ENCODE measurements at regions not wholly inside any gene's neighbourhood (a gene's known extent, or its start where the extent isn't known, plus 50 kb on each side); places are given as distances from the start of the nearest gene placed in this dataset.

DNA sequence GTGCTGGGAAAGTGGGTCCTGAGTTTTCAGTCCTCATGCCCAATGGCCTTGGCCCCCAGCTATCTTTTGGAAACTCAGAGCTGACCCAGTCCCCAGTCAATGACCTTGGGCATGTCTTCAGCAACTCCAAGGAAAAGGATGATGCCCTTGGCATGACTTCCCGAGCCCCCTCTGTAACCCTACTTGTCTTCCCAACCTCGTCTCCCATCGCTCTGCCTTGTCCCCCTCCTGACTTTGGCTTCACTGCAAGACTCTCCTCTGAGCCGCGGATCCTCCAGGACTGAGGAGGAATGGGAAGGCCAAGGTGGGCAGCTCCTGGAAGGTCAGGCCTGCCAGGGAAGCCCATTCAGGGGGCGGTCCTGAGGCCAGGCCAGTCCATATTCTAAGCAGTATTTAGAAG lies 73.5 kb upstream of the MEF2A start:
- WGBS (ENCODE audit: insufficient coverage, insufficient replicate concordance, low lambda C conversion rate, missing lambda C conversion rate) = 94% methylated on average over 6 of the region's 6 CpGs
- FAIRE-seq (no peak), DNase-seq (ENCODE audit: low read depth, low spot score) (no peak), ATAC-seq (no peak)
- POLR2A ChIA-PET = interaction anchor here (0.6 to 1.4 kb wide), 2 partner anchors 12 to 240 kb away, joined by 3 to 5 read pairs; no protein-coding TSS in a partner anchor
- CTCF ChIA-PET = no interaction called here
- no peaks in the 10 kb centered on the region for H4K20me1 ChIP-seq (ENCODE audit: control insufficient read depth, insufficient read depth)
- no peak overlapping the region for H3K9ac ChIP-seq (ENCODE audit: control insufficient read depth, insufficient read depth, low read length)
- no TSS peak for BruUV-seq (replicated peaks)
- SMC1A ChIA-PET (ENCODE audit: uncharacterized antibody, unreplicated experiment) = interaction anchor here (0.9 to 1.0 kb wide), 2 partner anchors 12 to 211 kb away, joined by 3 read pairs; no protein-coding TSS in a partner anchor
- in situ Hi-C loops (cut with MboI) (no loop called here), intact Hi-C loops (cut with micrococcal nuclease; ENCODE audit: unreplicated experiment) (no loop called here)
- TF ChIP-seq SPI1 (IDR thresholded peaks at IDR 0.05; ENCODE audit: borderline replicate concordance, insufficient read depth, low read depth, low read length) (no peak), RUNX3 (IDR thresholded peaks at IDR 0.05; ENCODE audit: low read length) (no peak)
- H3K36me3 ChIP-seq (ENCODE audit: control insufficient read depth in 2 of 2, insufficient read depth in 2 of 2, low read length in 1 of 2) = no peaks in the 10 kb centered on the region
- H3K9me3 ChIP-seq (replicated peaks; ENCODE audit: control insufficient read depth, insufficient read depth, low read length) = no peaks in the 10 kb centered on the region; the same call in 2 of the 3 replicates
- RAD21 ChIA-PET (ENCODE audit: unreplicated experiment) = no interaction called here
- no peaks in the 10 kb centered on the region for H3K79me2 ChIP-seq (ENCODE audit: control insufficient read depth, insufficient read depth, low read length)
- H3K4me1 ChIP-seq (ENCODE audit: control insufficient read depth, insufficient read depth, low read length) = peaks cover 10% of the 10 kb centered on the region
- no peak overlapping the region for H3K4me3 ChIP-seq
- no peak overlapping the region for H2AFZ ChIP-seq (ENCODE audit: control insufficient read depth, low read depth, low read length)
- H3K27me3 ChIP-seq (replicated peaks in 1 of 2; ENCODE audit: control insufficient read depth in 2 of 2, insufficient read depth in 2 of 2, low read length in 1 of 2) = no peaks in the 10 kb centered on the region
- no peak overlapping the region for H3K27ac ChIP-seq (ENCODE audit: control insufficient read depth, insufficient read depth)
- no peak overlapping the region for H3K4me2 ChIP-seq (ENCODE audit: control insufficient read depth, insufficient read depth)

DNA sequence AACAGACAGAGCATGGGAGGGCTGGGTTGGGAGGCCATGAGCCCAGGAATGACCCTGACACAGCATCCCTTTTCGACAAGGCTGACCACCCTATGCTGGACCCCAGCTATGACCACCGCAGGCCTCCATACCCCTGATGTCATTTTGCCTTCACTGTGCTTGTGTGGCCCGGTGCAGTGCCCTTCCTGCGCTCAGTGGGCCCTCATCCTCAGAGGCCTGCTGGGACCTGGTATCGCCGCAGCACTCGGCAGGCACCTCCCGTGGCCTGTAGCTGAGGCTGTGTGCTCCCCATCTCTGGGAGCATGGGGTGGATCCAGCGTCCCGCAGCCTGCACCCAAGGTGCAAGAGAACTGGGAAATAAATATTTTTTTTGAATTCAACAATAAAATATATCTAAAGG lies 73.1 kb upstream of the MEF2A start:
- Histone ChIP-seq H3K27me3 (replicated peaks in 1 of 2; ENCODE audit: control insufficient read depth in 2 of 2, insufficient read depth in 2 of 2, low read length in 1 of 2) (no peaks in the 10 kb centered on the region), H3K4me1 (ENCODE audit: control insufficient read depth, insufficient read depth, low read length) (peaks cover 10% of the 10 kb centered on the region), H3K4me3 (no peak overlapping the region), H3K9me3 (replicated peaks; ENCODE audit: control insufficient read depth, insufficient read depth, low read length) (no peaks in the 10 kb centered on the region; the same call in 2 of the 3 replicates), H3K4me2 (ENCODE audit: control insufficient read depth, insufficient read depth) (no peak overlapping the region), H3K27ac (ENCODE audit: control insufficient read depth, insufficient read depth) (no peak overlapping the region), H3K79me2 (ENCODE audit: control insufficient read depth, insufficient read depth, low read length) (no peaks in the 10 kb centered on the region), H4K20me1 (ENCODE audit: control insufficient read depth, insufficient read depth) (no peaks in the 10 kb centered on the region), H3K36me3 (ENCODE audit: control insufficient read depth in 2 of 2, insufficient read depth in 2 of 2, low read length in 1 of 2) (no peaks in the 10 kb centered on the region), H2AFZ (ENCODE audit: control insufficient read depth, low read depth, low read length) (no peak overlapping the region), H3K9ac (ENCODE audit: control insufficient read depth, insufficient read depth, low read length) (no peak overlapping the region)
- in situ Hi-C loops (cut with MboI) (no loop called here), intact Hi-C loops (cut with micrococcal nuclease; ENCODE audit: unreplicated experiment) (no loop called here)
- no peak for DNase-seq (ENCODE audit: low read depth, low spot score)
- no TSS peak for BruUV-seq (replicated peaks)
- SMC1A ChIA-PET (ENCODE audit: uncharacterized antibody, unreplicated experiment) = interaction anchor here (1.0 kb wide), 2 partner anchors 206 to 211 kb away, joined by 3 to 5 read pairs; no protein-coding TSS in a partner anchor
- CTCF ChIA-PET = interaction anchor here (1.4 kb wide), 1 partner anchor 10 kb away, joined by 4 read pairs; no protein-coding TSS in a partner anchor
- RAD21 ChIA-PET (ENCODE audit: unreplicated experiment) = interaction anchor here (1.0 kb wide), 1 partner anchor 76 kb away, joined by 4 read pairs; no protein-coding TSS in a partner anchor
- ATAC-seq = no peak
- FAIRE-seq = no peak
- POLR2A ChIA-PET = interaction anchor here (0.6 to 1.4 kb wide), 2 partner anchors 11 to 241 kb away, joined by 3 to 5 read pairs; no protein-coding TSS in a partner anchor
- 82% methylated on average over 10 of the region's 10 CpGs for WGBS (ENCODE audit: insufficient coverage, insufficient replicate concordance, low lambda C conversion rate, missing lambda C conversion rate)
- TF ChIP-seq SMARCA5 (IDR thresholded peaks at IDR 0.05) = no peak
- TF ChIP-seq ZNF24 (IDR thresholded peaks at IDR 0.05) = no peak
- no peak for TF ChIP-seq GABPA (IDR thresholded peaks at IDR 0.05; ENCODE audit: low read depth)
- TF ChIP-seq, protein P1, sequence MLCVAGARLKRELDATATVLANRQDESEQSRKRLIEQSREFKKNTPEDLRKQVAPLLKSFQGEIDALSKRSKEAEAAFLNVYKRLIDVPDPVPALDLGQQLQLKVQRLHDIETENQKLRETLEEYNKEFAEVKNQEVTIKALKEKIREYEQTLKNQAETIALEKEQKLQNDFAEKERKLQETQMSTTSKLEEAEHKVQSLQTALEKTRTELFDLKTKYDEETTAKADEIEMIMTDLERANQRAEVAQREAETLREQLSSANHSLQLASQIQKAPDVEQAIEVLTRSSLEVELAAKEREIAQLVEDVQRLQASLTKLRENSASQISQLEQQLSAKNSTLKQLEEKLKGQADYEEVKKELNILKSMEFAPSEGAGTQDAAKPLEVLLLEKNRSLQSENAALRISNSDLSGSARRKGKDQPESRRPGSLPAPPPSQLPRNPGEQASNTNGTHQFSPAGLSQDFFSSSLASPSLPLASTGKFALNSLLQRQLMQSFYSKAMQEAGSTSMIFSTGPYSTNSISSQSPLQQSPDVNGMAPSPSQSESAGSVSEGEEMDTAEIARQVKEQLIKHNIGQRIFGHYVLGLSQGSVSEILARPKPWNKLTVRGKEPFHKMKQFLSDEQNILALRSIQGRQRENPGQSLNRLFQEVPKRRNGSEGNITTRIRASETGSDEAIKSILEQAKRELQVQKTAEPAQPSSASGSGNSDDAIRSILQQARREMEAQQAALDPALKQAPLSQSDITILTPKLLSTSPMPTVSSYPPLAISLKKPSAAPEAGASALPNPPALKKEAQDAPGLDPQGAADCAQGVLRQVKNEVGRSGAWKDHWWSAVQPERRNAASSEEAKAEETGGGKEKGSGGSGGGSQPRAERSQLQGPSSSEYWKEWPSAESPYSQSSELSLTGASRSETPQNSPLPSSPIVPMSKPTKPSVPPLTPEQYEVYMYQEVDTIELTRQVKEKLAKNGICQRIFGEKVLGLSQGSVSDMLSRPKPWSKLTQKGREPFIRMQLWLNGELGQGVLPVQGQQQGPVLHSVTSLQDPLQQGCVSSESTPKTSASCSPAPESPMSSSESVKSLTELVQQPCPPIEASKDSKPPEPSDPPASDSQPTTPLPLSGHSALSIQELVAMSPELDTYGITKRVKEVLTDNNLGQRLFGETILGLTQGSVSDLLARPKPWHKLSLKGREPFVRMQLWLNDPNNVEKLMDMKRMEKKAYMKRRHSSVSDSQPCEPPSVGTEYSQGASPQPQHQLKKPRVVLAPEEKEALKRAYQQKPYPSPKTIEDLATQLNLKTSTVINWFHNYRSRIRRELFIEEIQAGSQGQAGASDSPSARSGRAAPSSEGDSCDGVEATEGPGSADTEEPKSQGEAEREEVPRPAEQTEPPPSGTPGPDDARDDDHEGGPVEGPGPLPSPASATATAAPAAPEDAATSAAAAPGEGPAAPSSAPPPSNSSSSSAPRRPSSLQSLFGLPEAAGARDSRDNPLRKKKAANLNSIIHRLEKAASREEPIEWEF (IDR thresholded peaks at IDR 0.05; ENCODE audit: insufficient replicate concordance, low read depth, low read length) = no peak
- TF ChIP-seq, protein P2, sequence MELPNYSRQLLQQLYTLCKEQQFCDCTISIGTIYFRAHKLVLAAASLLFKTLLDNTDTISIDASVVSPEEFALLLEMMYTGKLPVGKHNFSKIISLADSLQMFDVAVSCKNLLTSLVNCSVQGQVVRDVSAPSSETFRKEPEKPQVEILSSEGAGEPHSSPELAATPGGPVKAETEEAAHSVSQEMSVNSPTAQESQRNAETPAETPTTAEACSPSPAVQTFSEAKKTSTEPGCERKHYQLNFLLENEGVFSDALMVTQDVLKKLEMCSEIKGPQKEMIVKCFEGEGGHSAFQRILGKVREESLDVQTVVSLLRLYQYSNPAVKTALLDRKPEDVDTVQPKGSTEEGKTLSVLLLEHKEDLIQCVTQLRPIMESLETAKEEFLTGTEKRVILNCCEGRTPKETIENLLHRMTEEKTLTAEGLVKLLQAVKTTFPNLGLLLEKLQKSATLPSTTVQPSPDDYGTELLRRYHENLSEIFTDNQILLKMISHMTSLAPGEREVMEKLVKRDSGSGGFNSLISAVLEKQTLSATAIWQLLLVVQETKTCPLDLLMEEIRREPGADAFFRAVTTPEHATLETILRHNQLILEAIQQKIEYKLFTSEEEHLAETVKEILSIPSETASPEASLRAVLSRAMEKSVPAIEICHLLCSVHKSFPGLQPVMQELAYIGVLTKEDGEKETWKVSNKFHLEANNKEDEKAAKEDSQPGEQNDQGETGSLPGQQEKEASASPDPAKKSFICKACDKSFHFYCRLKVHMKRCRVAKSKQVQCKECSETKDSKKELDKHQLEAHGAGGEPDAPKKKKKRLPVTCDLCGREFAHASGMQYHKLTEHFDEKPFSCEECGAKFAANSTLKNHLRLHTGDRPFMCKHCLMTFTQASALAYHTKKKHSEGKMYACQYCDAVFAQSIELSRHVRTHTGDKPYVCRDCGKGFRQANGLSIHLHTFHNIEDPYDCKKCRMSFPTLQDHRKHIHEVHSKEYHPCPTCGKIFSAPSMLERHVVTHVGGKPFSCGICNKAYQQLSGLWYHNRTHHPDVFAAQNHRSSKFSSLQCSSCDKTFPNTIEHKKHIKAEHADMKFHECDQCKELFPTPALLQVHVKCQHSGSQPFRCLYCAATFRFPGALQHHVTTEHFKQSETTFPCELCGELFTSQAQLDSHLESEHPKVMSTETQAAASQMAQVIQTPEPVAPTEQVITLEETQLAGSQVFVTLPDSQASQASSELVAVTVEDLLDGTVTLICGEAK (IDR thresholded peaks at IDR 0.05; ENCODE audit: borderline replicate concordance) = no peak
- no peak for TF ChIP-seq EED (IDR thresholded peaks at IDR 0.05; ENCODE audit: low read depth)
